ENCODE measurements at regions not wholly inside any gene's neighbourhood (a gene's known extent, or its start where the extent isn't known, plus 50 kb on each side); places are given as distances from the start of the nearest gene placed in this dataset.

DNA sequence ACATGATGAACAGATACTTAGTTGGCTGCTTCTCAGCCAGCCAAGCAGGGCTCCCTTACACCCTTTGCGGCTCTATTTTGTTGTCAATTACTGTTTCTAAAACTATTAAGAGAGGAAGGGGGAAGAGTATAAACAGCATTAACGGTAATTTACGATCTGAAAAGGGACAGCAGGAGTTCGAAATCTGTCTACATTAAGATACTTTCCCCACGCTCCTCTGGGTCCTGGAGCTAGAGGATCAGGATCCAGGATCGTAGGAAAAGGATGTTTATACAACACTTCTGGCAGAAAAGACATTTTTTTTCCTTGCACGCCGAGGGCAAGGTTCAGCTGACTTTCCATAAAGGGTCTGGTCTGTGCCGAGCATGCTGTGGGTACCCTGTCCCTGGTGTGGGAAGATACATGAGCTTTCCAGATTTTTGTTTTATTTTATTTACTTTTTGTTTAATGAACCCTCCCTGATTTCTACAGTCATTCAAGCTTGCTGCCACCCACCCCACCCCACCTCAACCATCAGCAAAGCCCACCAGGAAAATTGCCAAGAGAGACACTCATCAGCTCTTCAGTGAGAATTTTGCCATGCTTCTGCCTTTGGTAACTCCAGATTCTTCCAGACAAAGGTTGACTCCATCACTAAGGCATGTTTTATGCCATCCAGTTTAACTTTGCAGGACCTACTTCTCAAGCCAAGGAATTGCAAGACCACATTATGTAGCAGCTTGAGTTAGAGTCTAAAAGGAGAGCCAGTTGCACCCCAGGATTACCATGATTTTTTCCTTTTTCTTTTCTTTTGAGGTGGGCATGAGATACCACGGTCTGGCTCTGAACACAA is 188.1 kb downstream of the QDPR start:
- TF ChIP-seq, protein P1, sequence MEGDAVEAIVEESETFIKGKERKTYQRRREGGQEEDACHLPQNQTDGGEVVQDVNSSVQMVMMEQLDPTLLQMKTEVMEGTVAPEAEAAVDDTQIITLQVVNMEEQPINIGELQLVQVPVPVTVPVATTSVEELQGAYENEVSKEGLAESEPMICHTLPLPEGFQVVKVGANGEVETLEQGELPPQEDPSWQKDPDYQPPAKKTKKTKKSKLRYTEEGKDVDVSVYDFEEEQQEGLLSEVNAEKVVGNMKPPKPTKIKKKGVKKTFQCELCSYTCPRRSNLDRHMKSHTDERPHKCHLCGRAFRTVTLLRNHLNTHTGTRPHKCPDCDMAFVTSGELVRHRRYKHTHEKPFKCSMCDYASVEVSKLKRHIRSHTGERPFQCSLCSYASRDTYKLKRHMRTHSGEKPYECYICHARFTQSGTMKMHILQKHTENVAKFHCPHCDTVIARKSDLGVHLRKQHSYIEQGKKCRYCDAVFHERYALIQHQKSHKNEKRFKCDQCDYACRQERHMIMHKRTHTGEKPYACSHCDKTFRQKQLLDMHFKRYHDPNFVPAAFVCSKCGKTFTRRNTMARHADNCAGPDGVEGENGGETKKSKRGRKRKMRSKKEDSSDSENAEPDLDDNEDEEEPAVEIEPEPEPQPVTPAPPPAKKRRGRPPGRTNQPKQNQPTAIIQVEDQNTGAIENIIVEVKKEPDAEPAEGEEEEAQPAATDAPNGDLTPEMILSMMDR (IDR thresholded peaks at IDR 0.05) = no peak
- TF ChIP-seq POLR2A (IDR thresholded peaks at IDR 0.05) = no peak
